H9 (cell line): ENCODE measurements at regions not wholly inside any gene's neighbourhood (a gene's known extent, or its start where the extent isn't known, plus 50 kb on each side); places are given as distances from the start of the nearest gene placed in this dataset.

Experiments used
- DNase-seq: peaks from one replicate; pipeline ENCODE4 v3.0.0-alpha.2; 2017
- H2AFZ ChIP-seq: one replicate; pipeline ENCODE4 v1.6.1; 2013; ENCODE audit warnings: mild to moderate bottlenecking, low read length, control low read depth, moderate library complexity
- H2AK5ac ChIP-seq: 2 replicates; pipeline ENCODE4 v1.6.1; 2013; ENCODE audit warnings: low read length, control low read depth, mixed read lengths; ENCODE audit not compliant: insufficient read length
- H2BK120ac ChIP-seq: one replicate; pipeline ENCODE4 v1.6.1; 2013; ENCODE audit warnings: low read depth, mild to moderate bottlenecking, low read length, control low read depth, inconsistent platforms; ENCODE audit not compliant: poor library complexity, severe bottlenecking
- H2BK12ac ChIP-seq: 2 replicates; pipeline ENCODE4 v1.6.1; 2013; ENCODE audit warnings: low read length, control low read depth, mixed read lengths, low read depth; ENCODE audit not compliant: insufficient read length
- H2BK15ac ChIP-seq: 2 replicates; pipeline ENCODE4 v1.6.1; 2013; ENCODE audit warnings: low read depth, low read length, control low read depth
- H2BK20ac ChIP-seq: one replicate; pipeline ENCODE4 v1.6.1; 2013; ENCODE audit warnings: low read depth, mild to moderate bottlenecking, low read length, control low read depth, inconsistent platforms; ENCODE audit not compliant: poor library complexity, severe bottlenecking
- H2BK5ac ChIP-seq: 2 replicates; pipeline ENCODE4 v1.6.1; 2013; ENCODE audit warnings: low read length, control low read depth, mixed read lengths; ENCODE audit not compliant: insufficient read length
- H3K14ac ChIP-seq: 2 replicates; pipeline ENCODE4 v1.6.1; 2013; ENCODE audit warnings: low read length, control low read depth; ENCODE audit not compliant: insufficient read depth
- H3K18ac ChIP-seq: 2 replicates; pipeline ENCODE4 v1.6.1; 2013; ENCODE audit warnings: low read depth, mild to moderate bottlenecking, mixed read lengths, low read length, control low read depth; ENCODE audit not compliant: insufficient read length
- H3K23ac ChIP-seq: 2 replicates; pipeline ENCODE4 v1.6.1; 2013; ENCODE audit warnings: low read length, control low read depth, mixed read lengths, low read depth; ENCODE audit not compliant: insufficient read length
- H3K23me2 ChIP-seq: 2 replicates; pipeline ENCODE4 v1.6.1; 2013; ENCODE audit warnings: low read depth, mild to moderate bottlenecking, mixed read lengths, low read length, control low read depth; ENCODE audit not compliant: insufficient read length, poor library complexity, severe bottlenecking
- H3K27ac ChIP-seq: 2 replicates; pipeline ENCODE4 v1.5.1; 2013; ENCODE audit warnings: low read length, control low read depth, mixed read lengths, low read depth; ENCODE audit not compliant: insufficient read length
- H3K27me3 ChIP-seq: 2 replicates; pipeline ENCODE4 v1.6.1; 2013; ENCODE audit warnings: low read length, control low read depth, inconsistent platforms; ENCODE audit not compliant: insufficient read depth
- H3K4ac ChIP-seq: 2 replicates; pipeline ENCODE4 v1.6.1; 2013; ENCODE audit warnings: low read depth, mild to moderate bottlenecking, control low read depth, inconsistent platforms, low read length, moderate library complexity
- H3K4me1 ChIP-seq: 2 replicates; pipeline ENCODE4 v1.6.1; 2013; ENCODE audit warnings: low read length, control low read depth, inconsistent platforms; ENCODE audit not compliant: insufficient read depth
- H3K4me2 ChIP-seq: 2 replicates; pipeline ENCODE4 v1.6.1; 2013; ENCODE audit warnings: low read length, control low read depth, mixed read lengths; ENCODE audit not compliant: insufficient read length, insufficient read depth
- H3K56ac ChIP-seq: 2 replicates; pipeline ENCODE4 v1.6.1; 2013; ENCODE audit warnings: low read depth, mild to moderate bottlenecking, mixed read lengths, low read length, control low read depth; ENCODE audit not compliant: insufficient read length
- H3K79me1 ChIP-seq: 2 replicates; pipeline ENCODE4 v1.6.1; 2013; ENCODE audit warnings: low read depth, mild to moderate bottlenecking, moderate library complexity, low read length, control low read depth, inconsistent platforms; ENCODE audit not compliant: insufficient read depth, poor library complexity, severe bottlenecking
- H3K79me2 ChIP-seq: 2 replicates; pipeline ENCODE4 v1.6.1; 2013; ENCODE audit warnings: low read length, control low read depth, inconsistent platforms; ENCODE audit not compliant: insufficient read depth
- H3K9ac ChIP-seq: 2 replicates; pipeline ENCODE4 v1.6.1; 2013; ENCODE audit warnings: low read length, control low read depth, mixed read lengths; ENCODE audit not compliant: insufficient read length; ENCODE audit errors: extremely low read depth
- H3K9me3 ChIP-seq: one replicate; pipeline ENCODE4 v1.6.1; 2013; ENCODE audit warnings: low read depth, low read length, inconsistent platforms; ENCODE audit not compliant: control insufficient read depth
- H3T11ph ChIP-seq: one replicate; pipeline ENCODE4 v1.6.1; 2013; ENCODE audit warnings: mild to moderate bottlenecking, low read length, control low read depth, inconsistent platforms
- H4K20me1 ChIP-seq: one replicate; pipeline ENCODE4 v1.6.1; 2013; ENCODE audit not compliant: control insufficient read depth, insufficient read length, insufficient read depth
- H4K5ac ChIP-seq: 2 replicates; pipeline ENCODE4 v1.6.1; 2013; ENCODE audit warnings: low read depth, mild to moderate bottlenecking, mixed read lengths, low read length, control low read depth; ENCODE audit not compliant: insufficient read length
- H4K8ac ChIP-seq: replicated peaks from 2 replicates; pipeline ENCODE4 v1.6.1; 2013; ENCODE audit warnings: low read length, control low read depth, mixed read lengths, low read depth; ENCODE audit not compliant: insufficient read length
- H4K91ac ChIP-seq: 2 replicates; pipeline ENCODE4 v1.6.1; 2013; ENCODE audit warnings: low read depth, mild to moderate bottlenecking, moderate library complexity, mixed read lengths, low read length, control low read depth; ENCODE audit not compliant: insufficient read length
- H3K27ac Mint-ChIP-seq, 3 experiments: 2 replicates in 2 of 3; 3 replicates in 1 of 3; pipeline ENCODE4 v1.8.0; 2020 to 2021; ENCODE audit warnings: mixed read lengths in 3 of 3, mild to moderate bottlenecking in 1 of 3, moderate library complexity in 1 of 3
- H3K27me3 Mint-ChIP-seq: 2 replicates; pipeline ENCODE4 v1.8.0; 2021; ENCODE audit warnings: low read depth, mild to moderate bottlenecking, moderate library complexity, mixed read lengths
- H3K36me3 Mint-ChIP-seq, 3 experiments: 2 replicates in 2 of 3; 3 replicates in 1 of 3; pipeline ENCODE4 v1.8.0; 2020 to 2021; ENCODE audit warnings: low read depth in 3 of 3, mixed read lengths in 3 of 3; ENCODE audit not compliant: insufficient read depth in 1 of 3
- H3K4me1 Mint-ChIP-seq, 2 experiments: 2 replicates each; pipeline ENCODE4 v1.8.0; 2020; ENCODE audit warnings: mixed read lengths in 2 of 2
- H3K4me3 Mint-ChIP-seq, 2 experiments: 2 replicates in 1 of 2; 3 replicates in 1 of 2; pipeline ENCODE4 v1.8.0; 2020 to 2021; ENCODE audit warnings: mild to moderate bottlenecking in 2 of 2, mixed read lengths in 2 of 2, moderate library complexity in 1 of 2
- H3K9me3 Mint-ChIP-seq, 2 experiments: 2 replicates in 1 of 2; 3 replicates in 1 of 2; pipeline ENCODE4 v1.8.0; 2020; ENCODE audit warnings: mild to moderate bottlenecking in 2 of 2, mixed read lengths in 2 of 2, moderate library complexity in 1 of 2
- CTCF ChIP-seq: fragments of 200-600 bp; sonication (generic); conservative IDR thresholded peaks from 3 replicates; pipeline ENCODE4 v1.8.0; 2021; ENCODE audit warnings: antibody characterized with exemption, mild to moderate bottlenecking
- WGBS: extraction: QIAGEN DNeasy Blood & Tissue Kit; methylation state at CpG from one replicate; pipeline ENCODE4 v1.1.7; 2013; ENCODE audit warnings: missing lambda C conversion rate, low lambda C conversion rate, mixed read lengths; ENCODE audit not compliant: insufficient read length; ENCODE audit errors: extremely low coverage; 5-methylcytosine and 5-hydroxymethylcytosine counted together

- H3K27ac Mint-ChIP-seq = no peak overlapping the region
- Histone ChIP-seq H2BK120ac (no peak overlapping the region), H2BK15ac (no peak overlapping the region), H3K9ac (no peak overlapping the region), H4K91ac (no peak overlapping the region), H3T11ph (no peak overlapping the region), H3K14ac (no peak overlapping the region), H3K56ac (no peak overlapping the region), H3K79me1 (no peaks in the 10 kb centered on the region), H4K8ac (no peak overlapping the region), H4K20me1 (no peaks in the 10 kb centered on the region), H2BK20ac (no peak overlapping the region), H4K5ac (no peak overlapping the region), H3K4me2 (no peak overlapping the region), H2BK5ac (no peak overlapping the region), H3K23ac (no peak overlapping the region), H3K9me3 (no peaks in the 10 kb centered on the region), H3K27me3 (no peaks in the 10 kb centered on the region; the same call in 1 of the 2 replicates), H2AK5ac (no peak overlapping the region), H3K4me1 (no peaks in the 10 kb centered on the region), H3K18ac (no peak overlapping the region), H2AFZ (no peak overlapping the region), H2BK12ac (no peak overlapping the region), H3K4ac (no peak overlapping the region), H3K23me2 (no peaks in the 10 kb centered on the region), H3K79me2 (no peaks in the 10 kb centered on the region), H3K27ac (no peak overlapping the region)
- no peaks in the 10 kb centered on the region for H3K9me3 Mint-ChIP-seq
- DNase-seq = no peak
- WGBS = no CpG with 5 or more reads among the region's 3 CpGs
- peaks cover 7 to 20% of the 10 kb centered on the region in 2 experiments for H3K4me1 Mint-ChIP-seq
- H3K27me3 Mint-ChIP-seq = no peaks in the 10 kb centered on the region
- H3K36me3 Mint-ChIP-seq = peaks cover 0 to 1% (median 0%) of the 10 kb centered on the region in 3 experiments; a peak in 1 of 7 replicates
- TF ChIP-seq CTCF = no peak
- no peak overlapping the region for H3K4me3 Mint-ChIP-seq
Measured at GRCh38 chr16:51450909-51451308, 299.8 kb upstream of the SALL1 start.
